ENCODE measurements at regions not wholly inside any gene's neighbourhood (a gene's known extent, or its start where the extent isn't known, plus 50 kb on each side); places are given as distances from the start of the nearest gene placed in this dataset.

DNA sequence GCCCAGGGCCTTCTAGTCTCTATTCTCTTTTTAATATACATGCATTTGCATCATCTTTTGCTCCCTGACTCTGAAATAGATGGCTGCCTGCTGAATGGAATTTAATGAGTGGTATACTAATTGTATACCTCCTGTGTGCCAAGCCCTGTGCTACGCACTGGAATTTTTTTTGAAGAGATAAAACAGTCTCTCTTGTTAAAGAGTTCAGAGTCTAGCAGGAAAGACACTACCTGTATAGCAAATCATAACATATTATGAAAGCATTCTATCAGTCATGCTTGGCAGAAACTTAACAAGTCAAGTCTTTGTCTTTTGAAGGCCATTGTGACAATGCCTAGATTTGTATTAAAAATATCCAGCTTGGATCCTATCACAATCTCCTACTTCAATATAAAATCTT, 63.7 kb upstream of the SESN3 start:
- DNase-seq (no peak), ATAC-seq (no peak)
- H3K9me3 ChIP-seq, result no peaks in the 10 kb centered on the region
- 89 to 95% methylated on average over 1 of the region's 1 CpG for WGBS, 2 donors
- intact Hi-C loops (cut with DNase I), result no loop called here
- TF ChIP-seq, protein P1, sequence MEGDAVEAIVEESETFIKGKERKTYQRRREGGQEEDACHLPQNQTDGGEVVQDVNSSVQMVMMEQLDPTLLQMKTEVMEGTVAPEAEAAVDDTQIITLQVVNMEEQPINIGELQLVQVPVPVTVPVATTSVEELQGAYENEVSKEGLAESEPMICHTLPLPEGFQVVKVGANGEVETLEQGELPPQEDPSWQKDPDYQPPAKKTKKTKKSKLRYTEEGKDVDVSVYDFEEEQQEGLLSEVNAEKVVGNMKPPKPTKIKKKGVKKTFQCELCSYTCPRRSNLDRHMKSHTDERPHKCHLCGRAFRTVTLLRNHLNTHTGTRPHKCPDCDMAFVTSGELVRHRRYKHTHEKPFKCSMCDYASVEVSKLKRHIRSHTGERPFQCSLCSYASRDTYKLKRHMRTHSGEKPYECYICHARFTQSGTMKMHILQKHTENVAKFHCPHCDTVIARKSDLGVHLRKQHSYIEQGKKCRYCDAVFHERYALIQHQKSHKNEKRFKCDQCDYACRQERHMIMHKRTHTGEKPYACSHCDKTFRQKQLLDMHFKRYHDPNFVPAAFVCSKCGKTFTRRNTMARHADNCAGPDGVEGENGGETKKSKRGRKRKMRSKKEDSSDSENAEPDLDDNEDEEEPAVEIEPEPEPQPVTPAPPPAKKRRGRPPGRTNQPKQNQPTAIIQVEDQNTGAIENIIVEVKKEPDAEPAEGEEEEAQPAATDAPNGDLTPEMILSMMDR (IDR thresholded peaks at IDR 0.05), result no peak
- no peak overlapping the region for H3K27ac ChIP-seq
- H3K36me3 ChIP-seq, result no peaks in the 10 kb centered on the region
- peaks cover 0 to 11% (median 0%) of the 10 kb centered on the region in 9 donors for H3K4me1 ChIP-seq
- H3K4me3 ChIP-seq, result no peak overlapping the region
- H3K27me3 ChIP-seq, result no peaks in the 10 kb centered on the region

DNA sequence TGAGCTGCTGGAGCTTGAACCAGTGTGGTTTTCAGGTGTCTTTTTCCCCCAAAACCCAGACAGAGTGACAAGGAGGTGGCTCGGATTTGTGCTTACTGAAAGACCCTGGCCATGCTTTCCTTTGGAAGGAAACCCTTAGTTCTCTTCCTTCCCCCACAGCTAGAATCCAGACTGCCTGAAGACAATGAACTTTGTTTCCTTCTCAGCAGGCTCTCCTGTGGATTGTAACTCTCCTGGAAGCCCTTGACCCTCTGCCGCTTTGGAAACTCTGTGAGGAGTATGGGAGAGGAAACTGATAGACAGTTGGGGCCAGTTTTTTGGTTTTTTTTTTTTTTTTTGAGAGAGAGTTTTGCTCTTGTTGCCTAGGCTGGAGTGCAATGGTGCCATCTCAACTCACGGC, 62.1 kb upstream of the SESN3 start:
- intact Hi-C loops (cut with DNase I), result no loop called here
- H3K27ac ChIP-seq, result no peak overlapping the region

DNA sequence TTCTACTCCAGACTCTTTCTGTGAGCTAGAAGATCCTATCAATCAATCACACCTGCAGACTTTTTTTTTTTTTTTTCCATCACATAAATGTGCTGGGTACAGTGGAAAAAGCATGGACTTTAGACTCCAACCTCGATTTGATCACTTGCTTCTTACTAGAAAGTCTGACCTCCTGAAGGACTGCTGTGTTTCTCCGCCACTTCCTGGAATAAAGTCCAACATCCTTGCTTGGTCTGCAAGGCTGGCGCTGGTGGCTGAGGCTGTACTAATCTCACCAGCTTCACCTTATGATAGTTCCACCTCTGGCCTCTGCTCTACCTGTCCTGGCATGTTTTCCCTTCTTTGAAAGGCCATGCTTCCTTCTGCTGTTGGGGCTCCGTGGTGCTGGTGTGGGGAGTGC, 60.9 kb upstream of the SESN3 start:
- H3K9me3 ChIP-seq, result no peaks in the 10 kb centered on the region
- TF ChIP-seq, protein P1 (IDR thresholded peaks at IDR 0.05), result no peak
- no peak for DNase-seq
- ATAC-seq, result no peak
- peaks cover 0 to 11% (median 0%) of the 10 kb centered on the region in 9 donors for H3K4me1 ChIP-seq
- no peak overlapping the region for H3K4me3 ChIP-seq
- no peak overlapping the region for H3K27ac ChIP-seq
- no peaks in the 10 kb centered on the region for H3K27me3 ChIP-seq
- 81% methylated on average over 4 of the region's 4 CpGs for WGBS, 2 donors
- no peaks in the 10 kb centered on the region for H3K36me3 ChIP-seq
- intact Hi-C loops (cut with DNase I), result no loop called here

More for the DNA sequence above, 62.1 kb upstream of the SESN3 start:
- Histone ChIP-seq H3K36me3 (no peaks in the 10 kb centered on the region), H3K4me3 (no peak overlapping the region), H3K9me3 (no peaks in the 10 kb centered on the region), H3K4me1 (peaks cover 0 to 11% (median 0%) of the 10 kb centered on the region in 9 donors), H3K27me3 (no peaks in the 10 kb centered on the region)
- DNase-seq (no peak), ATAC-seq (no peak)
- 88 to 91% methylated on average over 3 of the region's 3 CpGs for WGBS, 2 donors
- TF ChIP-seq, protein P1 (IDR thresholded peaks at IDR 0.05), result no peak

DNA sequence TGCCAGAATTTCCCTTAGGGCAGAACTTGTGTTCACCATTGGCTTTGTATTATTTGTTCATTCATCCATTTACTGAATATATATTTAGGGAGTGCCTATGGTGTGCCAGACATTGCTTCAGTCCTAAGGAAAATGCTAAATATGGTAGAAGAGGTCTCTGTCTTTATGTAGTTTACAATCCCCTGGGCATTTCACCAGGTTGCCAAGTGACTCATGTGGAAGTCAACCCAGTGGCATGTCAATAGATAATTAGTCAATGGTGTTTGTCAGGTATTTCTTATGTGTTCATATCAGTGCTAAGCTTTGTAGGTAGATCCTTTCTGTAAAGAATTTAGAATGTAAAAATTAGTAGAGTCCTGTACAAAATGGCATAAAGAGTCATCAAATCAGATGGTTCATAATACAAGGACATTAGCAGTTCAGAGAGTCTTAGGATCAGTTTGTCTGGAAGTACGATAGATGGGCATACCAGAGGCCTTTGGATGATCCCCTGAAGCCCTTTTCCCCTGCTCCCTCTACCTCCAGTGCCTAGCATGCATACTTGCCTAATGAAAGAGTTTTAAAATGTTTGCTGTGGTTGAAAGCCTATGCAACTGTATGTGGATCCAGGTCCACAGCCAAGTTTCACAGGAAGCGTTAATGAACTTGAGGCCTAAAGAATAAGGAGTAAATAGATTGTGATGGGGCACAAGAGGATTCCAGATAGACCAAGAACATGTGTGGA, 58.5 kb upstream of the SESN3 start:
- H3K36me3 ChIP-seq, result no peaks in the 10 kb centered on the region
- no peaks in the 10 kb centered on the region for H3K4me1 ChIP-seq
- ATAC-seq, result no peak
- H3K27me3 ChIP-seq, result no peaks in the 10 kb centered on the region
- intact Hi-C loops (cut with DNase I), result no loop called here
- WGBS, 2 donors, result 93 to 97% methylated on average over 2 of the region's 2 CpGs
- H3K4me3 ChIP-seq, result no peak overlapping the region
- TF ChIP-seq, protein P1 (IDR thresholded peaks at IDR 0.05), result no peak
- no peak for DNase-seq
- H3K9me3 ChIP-seq, result no peaks in the 10 kb centered on the region
- H3K27ac ChIP-seq, result no peak overlapping the region
